ENCODE measurements at regions not wholly inside any gene's neighbourhood (a gene's known extent, or its start where the extent isn't known, plus 50 kb on each side); places are given as distances from the start of the nearest gene placed in this dataset.

DNA sequence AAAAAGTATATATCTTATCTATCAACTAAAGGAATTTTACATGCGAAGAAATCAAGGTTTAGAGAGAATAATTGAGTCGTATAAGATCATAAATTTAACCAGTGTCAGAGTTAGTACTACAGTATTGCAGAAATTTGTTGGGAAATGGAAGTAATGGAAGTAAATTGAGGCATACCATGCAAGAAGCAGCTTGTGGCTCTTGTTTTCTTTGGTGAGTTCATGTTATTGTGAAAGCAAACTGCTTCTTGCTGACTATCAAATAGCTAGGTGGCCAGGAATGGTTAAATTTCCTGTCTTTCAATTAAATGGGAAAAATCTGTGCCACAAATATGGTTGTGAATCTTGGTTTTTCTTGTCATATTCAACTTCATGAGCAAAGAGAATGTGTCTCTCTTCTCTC, 652.7 kb downstream of the LMO4 start:
- TF ChIP-seq CTCF (conservative IDR thresholded peaks at IDR 0.05; ENCODE audit: low read depth, low read length) (no peak), EZH2 (IDR thresholded peaks at IDR 0.05; ENCODE audit: borderline replicate concordance, low read depth, low read length, poor library complexity, severe bottlenecking) (no peak)

Data from A673 (cell line).